Activated CD4-positive, alpha-beta memory T cell treated with anti-CD3 and anti-CD28 coated beads, Interleukin-2, amount 10 ng/mL, durations not matched to agents 7 days and 5 days (primary cell): ENCODE measurements at regions not wholly inside any gene's neighbourhood (a gene's known extent, or its start where the extent isn't known, plus 50 kb on each side); places are given as distances from the start of the nearest gene placed in this dataset.

ENCODE experiments used
- CTCF ChIA-PET: fragments of 350-600 bp; sonication (Branson Sonifier 250); formaldehyde crosslinking; loops from one replicate; lab custom pipeline; 2021; ENCODE audit warnings: antibody characterized with exemption, inconsistent platforms; lab: Charles Lee
- POLR2A ChIA-PET: fragments of 350-600 bp; sonication (Branson Sonifier 250); formaldehyde crosslinking; loops from one replicate; lab custom pipeline; 2021; ENCODE audit warnings: antibody characterized with exemption; lab: Charles Lee
- DNase-seq: peaks from one replicate; pipeline ENCODE4 v3.0.0-alpha.2; 2020
- H3K27ac Mint-ChIP-seq: one replicate; pipeline ENCODE4 v1.8.0; 2021; ENCODE audit warnings: mild to moderate bottlenecking, mixed read lengths
- H3K27me3 Mint-ChIP-seq: one replicate; pipeline ENCODE4 v1.8.0; 2021; ENCODE audit warnings: mixed read lengths
- H3K36me3 Mint-ChIP-seq: one replicate; pipeline ENCODE4 v1.8.0; 2021; ENCODE audit warnings: low read depth, mixed read lengths
- H3K4me1 Mint-ChIP-seq: one replicate; pipeline ENCODE4 v1.8.0; 2021; ENCODE audit warnings: mixed read lengths
- H3K4me3 Mint-ChIP-seq: one replicate; pipeline ENCODE4 v1.8.0; 2021; ENCODE audit warnings: mild to moderate bottlenecking, mixed read lengths
- H3K9me3 Mint-ChIP-seq: one replicate; pipeline ENCODE4 v1.8.0; 2021; ENCODE audit warnings: mixed read lengths

GRCh38 chr6:21429291-21429690, 164.3 kb upstream of the SOX4 start:
- ChIA-PET POLR2A (interaction anchor here (0.7 kb wide), 1 partner anchor 65 kb away, joined by 3 read pairs; no protein-coding TSS in a partner anchor), CTCF (interaction anchor here (0.6 kb wide), 1 partner anchor 107 kb away, joined by 3 read pairs; no protein-coding TSS in a partner anchor)

GRCh38 chr6:21431526-21431925, 162.0 kb upstream of the SOX4 start:
- ChIA-PET CTCF (no interaction called here), POLR2A (no interaction called here)
- H3K4me1 Mint-ChIP-seq: no peaks in the 10 kb centered on the region
- peaks cover 12% of the 10 kb centered on the region for H3K27me3 Mint-ChIP-seq
- DNase-seq: no peak
- no peak overlapping the region for H3K27ac Mint-ChIP-seq
- H3K36me3 Mint-ChIP-seq: no peaks in the 10 kb centered on the region
- H3K9me3 Mint-ChIP-seq: peaks cover 6% of the 10 kb centered on the region
- no peak overlapping the region for H3K4me3 Mint-ChIP-seq

More at GRCh38 chr6:21429291-21429690, 164.3 kb upstream of the SOX4 start:
- H3K27ac Mint-ChIP-seq: no peak overlapping the region
- peaks cover 12% of the 10 kb centered on the region for H3K27me3 Mint-ChIP-seq
- H3K36me3 Mint-ChIP-seq: no peaks in the 10 kb centered on the region
- peaks cover 7% of the 10 kb centered on the region for H3K9me3 Mint-ChIP-seq
- no peaks in the 10 kb centered on the region for H3K4me1 Mint-ChIP-seq
- no peak overlapping the region for H3K4me3 Mint-ChIP-seq
- DNase-seq: no peak

- POLR2A ChIA-PET: no interaction called here
- H3K4me3 Mint-ChIP-seq: no peak overlapping the region
- no peaks in the 10 kb centered on the region for H3K36me3 Mint-ChIP-seq
- DNase-seq: no peak
- CTCF ChIA-PET: no interaction called here
- H3K27ac Mint-ChIP-seq: no peak overlapping the region
- H3K27me3 Mint-ChIP-seq: peaks cover 7% of the 10 kb centered on the region
- peaks cover 26% of the 10 kb centered on the region for H3K4me1 Mint-ChIP-seq
- peaks cover 5% of the 10 kb centered on the region for H3K9me3 Mint-ChIP-seq
Measured at GRCh38 chr6:21436625-21437024, 156.9 kb upstream of the SOX4 start.

GRCh38 chr6:21437581-21437980, 156.0 kb upstream of the SOX4 start:
- ChIA-PET POLR2A (no interaction called here), CTCF (no interaction called here)
- Mint-ChIP-seq H3K4me1 (peaks cover 26% of the 10 kb centered on the region), H3K9me3 (peaks cover 2% of the 10 kb centered on the region), H3K27me3 (peaks cover 5% of the 10 kb centered on the region), H3K4me3 (no peak overlapping the region), H3K36me3 (no peaks in the 10 kb centered on the region), H3K27ac (no peak overlapping the region)
- no peak for DNase-seq

GRCh38 chr6:21438237-21438985, 155.1 kb upstream of the SOX4 start:
- Mint-ChIP-seq H3K9me3 (peaks cover 2% of the 10 kb centered on the region), H3K36me3 (no peaks in the 10 kb centered on the region), H3K27me3 (peaks cover 12% of the 10 kb centered on the region), H3K27ac (peak overlapping the region; percentile 82), H3K4me3 (peak overlapping the region; percentile 19), H3K4me1 (peaks cover 26% of the 10 kb centered on the region)
- peak; percentile 44 for DNase-seq
- CTCF ChIA-PET: interaction anchor here (0.6 kb wide), 1 partner anchor 34 kb away, joined by 3 read pairs; no protein-coding TSS in a partner anchor
- POLR2A ChIA-PET: interaction anchor here (0.7 kb wide), 1 partner anchor 155 kb away, joined by 4 read pairs; the partner anchor contains the start of gene SOX4

- H3K4me3 Mint-ChIP-seq: no peak overlapping the region
- H3K36me3 Mint-ChIP-seq: no peaks in the 10 kb centered on the region
- ChIA-PET POLR2A (interaction anchor here (0.7 kb wide), 1 partner anchor 155 kb away, joined by 4 read pairs; the partner anchor contains the start of gene SOX4), CTCF (interaction anchor here (0.6 kb wide), 1 partner anchor 35 kb away, joined by 3 read pairs; no protein-coding TSS in a partner anchor)
- peaks cover 15% of the 10 kb centered on the region for H3K27me3 Mint-ChIP-seq
- peaks cover 26% of the 10 kb centered on the region for H3K4me1 Mint-ChIP-seq
- H3K9me3 Mint-ChIP-seq: peaks cover 2% of the 10 kb centered on the region
- no peak for DNase-seq
- peak overlapping the region; percentile 82 for H3K27ac Mint-ChIP-seq
Measured at GRCh38 chr6:21438986-21439352, 154.6 kb upstream of the SOX4 start.

GRCh38 chr6:21441386-21441785, 152.2 kb upstream of the SOX4 start:
- POLR2A ChIA-PET: no interaction called here
- peaks cover 26% of the 10 kb centered on the region for H3K4me1 Mint-ChIP-seq
- H3K27me3 Mint-ChIP-seq: peaks cover 15% of the 10 kb centered on the region
- H3K4me3 Mint-ChIP-seq: no peak overlapping the region
- H3K9me3 Mint-ChIP-seq: no peaks in the 10 kb centered on the region
- no peak overlapping the region for H3K27ac Mint-ChIP-seq
- CTCF ChIA-PET: no interaction called here
- H3K36me3 Mint-ChIP-seq: no peaks in the 10 kb centered on the region
- DNase-seq: peak; percentile 18

- no peaks in the 10 kb centered on the region for H3K36me3 Mint-ChIP-seq
- ChIA-PET CTCF (no interaction called here), POLR2A (no interaction called here)
- no peak for DNase-seq
- H3K27ac Mint-ChIP-seq: no peak overlapping the region
- H3K4me1 Mint-ChIP-seq: peaks cover 26% of the 10 kb centered on the region
- no peak overlapping the region for H3K4me3 Mint-ChIP-seq
- no peaks in the 10 kb centered on the region for H3K9me3 Mint-ChIP-seq
- H3K27me3 Mint-ChIP-seq: peaks cover 16% of the 10 kb centered on the region
Measured at GRCh38 chr6:21442874-21443273, 150.7 kb upstream of the SOX4 start.

GRCh38 chr6:21444711-21445260, 148.8 kb upstream of the SOX4 start:
- Mint-ChIP-seq H3K4me3 (no peak overlapping the region), H3K27ac (no peak overlapping the region), H3K4me1 (peaks cover 8% of the 10 kb centered on the region), H3K27me3 (peaks cover 17% of the 10 kb centered on the region), H3K36me3 (no peaks in the 10 kb centered on the region), H3K9me3 (no peaks in the 10 kb centered on the region)
- CTCF ChIA-PET: no interaction called here
- no peak for DNase-seq
- POLR2A ChIA-PET: no interaction called here

GRCh38 chr6:21447987-21448386, 145.6 kb upstream of the SOX4 start:
- peaks cover 20% of the 10 kb centered on the region for H3K27me3 Mint-ChIP-seq

GRCh38 chr6:21448485-21449109, 145.0 kb upstream of the SOX4 start:
- no peak overlapping the region for H3K27ac Mint-ChIP-seq
- H3K4me1 Mint-ChIP-seq: no peaks in the 10 kb centered on the region
- POLR2A ChIA-PET: no interaction called here
- peaks cover 17% of the 10 kb centered on the region for H3K27me3 Mint-ChIP-seq
- H3K9me3 Mint-ChIP-seq: no peaks in the 10 kb centered on the region
- DNase-seq: no peak
- CTCF ChIA-PET: no interaction called here
- no peaks in the 10 kb centered on the region for H3K36me3 Mint-ChIP-seq
- no peak overlapping the region for H3K4me3 Mint-ChIP-seq

More at GRCh38 chr6:21447987-21448386, 145.6 kb upstream of the SOX4 start:
- ChIA-PET CTCF (no interaction called here), POLR2A (no interaction called here)
- Mint-ChIP-seq H3K27ac (no peak overlapping the region), H3K4me3 (no peak overlapping the region), H3K9me3 (no peaks in the 10 kb centered on the region), H3K4me1 (no peaks in the 10 kb centered on the region), H3K36me3 (no peaks in the 10 kb centered on the region)
- DNase-seq: no peak

- DNase-seq: no peak
- no peak overlapping the region for H3K27ac Mint-ChIP-seq
- no peaks in the 10 kb centered on the region for H3K36me3 Mint-ChIP-seq
- H3K4me3 Mint-ChIP-seq: no peak overlapping the region
- no peaks in the 10 kb centered on the region for H3K9me3 Mint-ChIP-seq
- H3K4me1 Mint-ChIP-seq: no peaks in the 10 kb centered on the region
- POLR2A ChIA-PET: no interaction called here
- CTCF ChIA-PET: no interaction called here
- H3K27me3 Mint-ChIP-seq: peaks cover 14% of the 10 kb centered on the region
Measured at GRCh38 chr6:21450149-21450548, 143.4 kb upstream of the SOX4 start.

- Mint-ChIP-seq H3K36me3 (no peaks in the 10 kb centered on the region), H3K4me3 (no peak overlapping the region), H3K27me3 (peaks cover 14% of the 10 kb centered on the region), H3K9me3 (no peaks in the 10 kb centered on the region), H3K27ac (no peak overlapping the region), H3K4me1 (no peaks in the 10 kb centered on the region)
- ChIA-PET CTCF (no interaction called here), POLR2A (no interaction called here)
- DNase-seq: no peak
Measured at GRCh38 chr6:21450628-21451027, 142.9 kb upstream of the SOX4 start.
